ENCODE measurements at regions not wholly inside any gene's neighbourhood (a gene's known extent, or its start where the extent isn't known, plus 50 kb on each side); places are given as distances from the start of the nearest gene placed in this dataset.

GRCh38 chr1:232547938-232548484 lies 81.9 kb downstream of the SIPA1L2 start:
- TF ChIP-seq CTCF (conservative IDR thresholded peaks at IDR 0.05) = no peak
- TF ChIP-seq ZFX (IDR thresholded peaks at IDR 0.05) = no peak

Data from C4-2B (cell line).